Gastrocnemius medialis (tissue), 4 donors: ENCODE measurements at regions not wholly inside any gene's neighbourhood (a gene's known extent, or its start where the extent isn't known, plus 50 kb on each side); places are given as distances from the start of the nearest gene placed in this dataset.

ENCODE experiments used
- ATAC-seq, 2 donors: fragments of 150-250 bp; one replicate each; pipeline ENCODE4 v1.9.1; 2016
- DNase-seq, 2 donors: peaks; one replicate each; pipeline ENCODE4 v3.0.0-alpha.2; 2019
- H3K27ac ChIP-seq, 4 donors: fragments of 200-600 bp; sonication (generic); 1 replicate in 1 of 4; 2 replicates in 3 of 4; pipeline ENCODE4 v1.5.1; 2016 to 2018; ENCODE audit warnings: mild to moderate bottlenecking in 2 of 4, moderate library complexity in 1 of 4
- H3K27me3 ChIP-seq, 3 donors: fragments of 200-600 bp; sonication (generic) in 2 of 3; 1 replicate in 1 of 3; 2 replicates in 2 of 3; pipeline versions ENCODE4 v1.5.1 to v1.6.0; 2016 to 2019; ENCODE audit warnings: mild to moderate bottlenecking in 1 of 3, moderate library complexity in 1 of 3
- H3K36me3 ChIP-seq, 2 donors: fragments of 200-600 bp; sonication (generic) in 1 of 2; one replicate each; pipeline ENCODE4 v1.5.1; 2017 to 2018
- H3K4me1 ChIP-seq, 2 donors: fragments of 200-600 bp; sonication (generic) in 1 of 2; one replicate each; pipeline ENCODE4 v1.5.1; 2016 to 2017; ENCODE audit warnings: mild to moderate bottlenecking in 2 of 2
- H3K4me3 ChIP-seq, 4 donors: fragments of 200-600 bp; sonication (generic) in 3 of 4; 1 replicate in 1 of 4; 2 replicates in 3 of 4; pipeline ENCODE4 v1.5.1; 2016 to 2019; ENCODE audit warnings: mild to moderate bottlenecking in 2 of 4
- H3K9me3 ChIP-seq, 3 donors: fragments of 200-600 bp; sonication (generic) in 2 of 3; 1 replicate in 1 of 3; 2 replicates in 2 of 3; pipeline ENCODE4 v1.5.1; 2016 to 2019
- POLR2A ChIP-seq, 2 donors: fragments of 450-650 bp; IDR thresholded peaks; one replicate each; pipeline ENCODE4 v1.6.1; 2017; ENCODE audit warnings: antibody characterized with exemption in 2 of 2, mild to moderate bottlenecking in 2 of 2, moderate library complexity in 2 of 2
- in situ Hi-C, 4 donors: fragments of 200-750 bp; cut with MboI; loops; one replicate each; pipeline versions ENCODE4 v1.15.0 to v1.8.0; 2017; ENCODE audit warnings: low sequenced_read_pairs in 4 of 4
- intact Hi-C: fragments of 100-400 bp; cut with DNase I; formaldehyde crosslinking; loops from one replicate; pipeline ENCODE4 v1.15.1; 2023; ENCODE audit warnings: low total_unique reads
- TF ChIP-seq, protein P1 (sequence below), 5 experiments: fragments of 450-650 bp in 3 of 5; fragments of 200-600 bp in 2 of 5; sonication (generic) in 2 of 5; IDR thresholded peaks in 4 of 5; conservative IDR thresholded peaks in 1 of 5; 1 replicate in 4 of 5; 2 replicates in 1 of 5; pipeline ENCODE4 v1.5.1; 2016 to 2019; ENCODE audit warnings: antibody characterized with exemption in 5 of 5, mild to moderate bottlenecking in 3 of 5, moderate library complexity in 3 of 5

DNA sequence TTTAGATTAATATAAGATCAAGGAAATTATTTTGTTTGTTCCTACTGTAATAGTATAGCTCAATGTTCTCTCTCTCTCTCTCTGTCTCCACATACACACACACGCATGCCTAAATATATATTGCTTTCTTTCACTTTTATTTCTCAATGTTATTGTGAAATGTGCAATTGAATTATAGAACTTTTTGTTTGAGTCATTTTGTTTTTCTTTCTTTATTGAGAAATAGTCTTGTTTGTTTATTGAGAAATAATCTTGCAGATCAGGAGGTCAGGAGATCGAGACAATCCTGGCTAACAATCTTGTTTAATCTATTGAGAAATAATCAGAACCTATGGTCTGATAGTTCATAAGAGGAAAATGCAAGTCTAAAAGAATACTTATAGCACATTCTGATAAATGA is 1581.3 kb downstream of the EFNB2 start:
- no peaks in the 10 kb centered on the region for H3K4me1 ChIP-seq
- H3K36me3 ChIP-seq = no peaks in the 10 kb centered on the region
- no peaks in the 10 kb centered on the region for H3K9me3 ChIP-seq
- no peak for DNase-seq
- TF ChIP-seq POLR2A (IDR thresholded peaks at IDR 0.05) = no peak
- TF ChIP-seq, protein P1, sequence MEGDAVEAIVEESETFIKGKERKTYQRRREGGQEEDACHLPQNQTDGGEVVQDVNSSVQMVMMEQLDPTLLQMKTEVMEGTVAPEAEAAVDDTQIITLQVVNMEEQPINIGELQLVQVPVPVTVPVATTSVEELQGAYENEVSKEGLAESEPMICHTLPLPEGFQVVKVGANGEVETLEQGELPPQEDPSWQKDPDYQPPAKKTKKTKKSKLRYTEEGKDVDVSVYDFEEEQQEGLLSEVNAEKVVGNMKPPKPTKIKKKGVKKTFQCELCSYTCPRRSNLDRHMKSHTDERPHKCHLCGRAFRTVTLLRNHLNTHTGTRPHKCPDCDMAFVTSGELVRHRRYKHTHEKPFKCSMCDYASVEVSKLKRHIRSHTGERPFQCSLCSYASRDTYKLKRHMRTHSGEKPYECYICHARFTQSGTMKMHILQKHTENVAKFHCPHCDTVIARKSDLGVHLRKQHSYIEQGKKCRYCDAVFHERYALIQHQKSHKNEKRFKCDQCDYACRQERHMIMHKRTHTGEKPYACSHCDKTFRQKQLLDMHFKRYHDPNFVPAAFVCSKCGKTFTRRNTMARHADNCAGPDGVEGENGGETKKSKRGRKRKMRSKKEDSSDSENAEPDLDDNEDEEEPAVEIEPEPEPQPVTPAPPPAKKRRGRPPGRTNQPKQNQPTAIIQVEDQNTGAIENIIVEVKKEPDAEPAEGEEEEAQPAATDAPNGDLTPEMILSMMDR (IDR thresholded peaks at IDR 0.05 in 4 of 5, conservative IDR thresholded peaks at IDR 0.05 in 1 of 5) = no peak
- in situ Hi-C loops (no loop called here), intact Hi-C loops (no loop called here)
- no peak overlapping the region for H3K27ac ChIP-seq
- no peak overlapping the region for H3K4me3 ChIP-seq
- no peaks in the 10 kb centered on the region for H3K27me3 ChIP-seq
- ATAC-seq = no peak

DNA sequence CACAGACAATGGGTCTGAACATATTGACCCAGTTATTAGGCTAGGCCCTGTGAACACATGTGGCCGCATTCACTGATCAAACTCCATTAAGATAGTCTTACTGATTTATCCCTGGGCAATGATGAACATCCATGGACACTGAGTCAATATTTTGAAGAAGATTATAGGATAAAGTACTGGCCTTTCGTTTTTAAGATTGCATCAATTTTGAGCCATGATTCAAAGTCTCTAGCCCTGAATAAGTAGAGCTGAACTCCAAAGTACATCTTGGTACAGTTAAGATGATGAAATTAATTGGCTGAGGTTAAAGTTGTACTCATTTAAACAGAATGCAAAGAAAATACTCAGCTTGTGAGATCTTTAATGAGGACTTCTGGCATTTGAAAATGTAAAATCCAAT is 1581.9 kb downstream of the EFNB2 start:
- Histone ChIP-seq H3K36me3 (no peaks in the 10 kb centered on the region), H3K27ac (no peak overlapping the region), H3K4me1 (no peaks in the 10 kb centered on the region), H3K9me3 (no peaks in the 10 kb centered on the region), H3K27me3 (no peaks in the 10 kb centered on the region), H3K4me3 (no peak overlapping the region)
- no peak for ATAC-seq
- in situ Hi-C loops (no loop called here), intact Hi-C loops (no loop called here)
- no peak for TF ChIP-seq POLR2A (IDR thresholded peaks at IDR 0.05)
- TF ChIP-seq, protein P1 (IDR thresholded peaks at IDR 0.05 in 4 of 5, conservative IDR thresholded peaks at IDR 0.05 in 1 of 5) = no peak
- DNase-seq = no peak

DNA sequence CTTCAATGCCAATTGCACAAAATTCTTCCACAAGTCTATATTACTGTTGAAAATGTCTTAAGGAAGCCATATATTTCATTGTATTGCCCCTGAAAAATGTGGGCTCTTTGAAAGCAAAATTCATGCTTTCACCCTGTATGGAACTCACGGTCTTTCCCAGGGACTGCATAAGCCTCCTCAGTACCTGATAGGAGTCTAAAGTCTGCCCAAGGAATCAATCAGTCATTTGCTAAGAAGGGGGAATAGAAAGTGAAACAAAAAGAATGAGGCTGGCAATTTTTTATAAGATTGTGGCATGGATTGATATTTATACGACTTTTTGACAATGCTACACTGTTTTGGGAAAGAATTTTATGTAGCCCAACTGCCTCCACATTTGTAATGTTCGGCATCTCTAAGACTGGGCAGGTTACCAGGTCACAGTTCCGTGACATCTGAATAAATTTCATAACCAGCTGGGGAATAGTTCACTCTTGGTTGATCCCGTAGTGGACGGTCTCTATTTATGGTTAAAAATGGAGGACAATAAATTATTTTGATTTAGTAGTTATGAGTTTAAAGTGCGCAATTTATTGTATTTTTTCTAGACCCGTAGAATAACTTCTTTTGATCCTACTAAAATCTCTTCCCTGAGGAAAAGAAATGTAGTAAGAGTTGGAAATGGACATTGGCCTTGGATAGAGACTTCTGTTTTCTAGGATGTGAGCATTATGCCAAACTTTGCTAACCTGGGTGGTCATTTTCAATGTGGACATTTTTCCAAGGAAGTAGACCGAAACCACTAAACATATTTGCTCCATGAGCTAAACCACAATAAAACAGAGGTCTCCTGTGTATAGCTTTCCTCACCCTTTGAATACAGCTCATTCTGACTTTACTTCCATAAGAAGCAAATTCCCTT is 1585.4 kb downstream of the EFNB2 start:
- no peak overlapping the region for H3K27ac ChIP-seq
- H3K4me3 ChIP-seq = no peak overlapping the region
- intact Hi-C loops = no loop called here
- H3K9me3 ChIP-seq = no peaks in the 10 kb centered on the region
- TF ChIP-seq POLR2A (IDR thresholded peaks at IDR 0.05) = no peak
- TF ChIP-seq, protein P1 (IDR thresholded peaks at IDR 0.05 in 4 of 5, conservative IDR thresholded peaks at IDR 0.05 in 1 of 5) = no peak
- DNase-seq (no peak), ATAC-seq (no peak)
- in situ Hi-C loops = no loop called here
- H3K27me3 ChIP-seq = no peaks in the 10 kb centered on the region
- H3K36me3 ChIP-seq = no peaks in the 10 kb centered on the region
- H3K4me1 ChIP-seq = no peaks in the 10 kb centered on the region

DNA sequence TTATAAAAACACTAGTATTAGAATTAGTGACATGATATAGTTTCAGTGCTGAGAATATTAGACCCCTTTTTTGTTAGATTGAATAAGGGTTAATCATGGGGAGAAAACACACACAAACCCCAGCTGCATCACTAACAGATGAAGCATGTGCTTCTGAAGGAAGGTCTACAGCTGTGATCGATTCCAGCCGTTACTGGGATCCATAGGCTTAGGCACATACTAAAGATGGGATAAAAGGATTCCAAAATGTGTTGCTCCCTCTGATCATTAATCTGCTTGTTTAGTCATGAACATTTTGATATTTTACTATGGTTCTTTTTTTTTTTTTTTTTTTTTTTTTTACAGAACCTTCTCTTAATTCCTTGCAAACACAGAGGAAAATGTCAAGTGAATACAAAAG is 1591.3 kb downstream of the EFNB2 start:
- Histone ChIP-seq H3K9me3 (no peaks in the 10 kb centered on the region), H3K4me1 (no peaks in the 10 kb centered on the region), H3K27me3 (no peaks in the 10 kb centered on the region), H3K27ac (no peak overlapping the region), H3K4me3 (no peak overlapping the region), H3K36me3 (no peaks in the 10 kb centered on the region)
- DNase-seq = no peak
- TF ChIP-seq POLR2A (IDR thresholded peaks at IDR 0.05) = no peak
- TF ChIP-seq, protein P1 (IDR thresholded peaks at IDR 0.05 in 4 of 5, conservative IDR thresholded peaks at IDR 0.05 in 1 of 5) = no peak
- intact Hi-C loops = no loop called here
- no peak for ATAC-seq
- in situ Hi-C loops = no loop called here
